ENCODE measurements at regions not wholly inside any gene's neighbourhood (a gene's known extent, or its start where the extent isn't known, plus 50 kb on each side); places are given as distances from the start of the nearest gene placed in this dataset.

GRCh38 chr10:24157567-24157966, 51.4 kb upstream of the KIAA1217 start:
- Mint-ChIP-seq H3K36me3 (ENCODE audit: low read depth) (no peaks in the 10 kb centered on the region), H3K4me3 (no peak overlapping the region), H3K27me3 (ENCODE audit: insufficient read depth) (no peaks in the 10 kb centered on the region), H3K27ac (no peak overlapping the region), H3K4me1 (no peaks in the 10 kb centered on the region), H3K9me3 (peaks cover 2% of the 10 kb centered on the region)
- DNase-seq = no peak
- no peaks in the 10 kb centered on the region for H3K27me3 ChIP-seq (ENCODE audit: control insufficient read depth, insufficient read depth, low read length, poor library complexity, severe bottlenecking)
- TF ChIP-seq CTCF (conservative IDR thresholded peaks at IDR 0.05) = no peak
- no peak overlapping the region for H3K4me3 ChIP-seq (ENCODE audit: low read length)
- no peaks in the 10 kb centered on the region for H3K4me1 ChIP-seq (ENCODE audit: control insufficient read depth, insufficient read depth, low read length)
- no peak overlapping the region for H3K27ac ChIP-seq (ENCODE audit: low read depth, low read length)
- peaks cover 6% of the 10 kb centered on the region for H3K9me3 ChIP-seq (ENCODE audit: control insufficient read depth, low read length)
- no peaks in the 10 kb centered on the region for H3K36me3 ChIP-seq (ENCODE audit: control insufficient read depth, insufficient read depth, low read length)
- H3K9ac ChIP-seq (ENCODE audit: extremely low read depth, low read length, poor library complexity, severe bottlenecking) = no peak overlapping the region

All from endodermal cell (in vitro differentiated cells).